HG03060 (cell line): ENCODE measurements at regions not wholly inside any gene's neighbourhood (a gene's known extent, or its start where the extent isn't known, plus 50 kb on each side); places are given as distances from the start of the nearest gene placed in this dataset.

Source experiments
- ATAC-seq: cut with Tn5 transposase; IDR thresholded peaks from one replicate; pipeline ENCODE4 v1.9.1; 2021; ENCODE audit warnings: low read depth, moderate number of reproducible peaks; ENCODE audit not compliant: unreplicated experiment

DNA sequence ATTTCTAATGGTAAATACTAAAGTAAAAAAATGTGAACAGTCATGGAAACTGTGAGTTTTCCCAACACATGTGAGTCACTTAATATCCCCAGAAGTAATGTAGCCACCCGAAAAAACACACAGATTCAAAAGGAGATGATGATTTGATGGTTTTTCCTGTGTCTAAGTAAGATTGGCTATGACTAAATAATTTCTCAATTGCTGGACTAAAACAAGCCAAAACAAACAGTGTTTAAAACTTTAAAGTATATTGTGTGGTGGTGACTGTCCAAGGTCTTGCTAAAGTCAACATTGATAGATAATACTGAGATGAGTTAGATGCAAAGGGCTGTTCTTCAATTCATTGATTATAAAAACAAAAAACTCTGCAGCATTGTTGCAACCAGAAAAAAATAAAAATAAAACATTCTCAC is 89.6 kb upstream of the SOX5 start:
- no peak for ATAC-seq

DNA sequence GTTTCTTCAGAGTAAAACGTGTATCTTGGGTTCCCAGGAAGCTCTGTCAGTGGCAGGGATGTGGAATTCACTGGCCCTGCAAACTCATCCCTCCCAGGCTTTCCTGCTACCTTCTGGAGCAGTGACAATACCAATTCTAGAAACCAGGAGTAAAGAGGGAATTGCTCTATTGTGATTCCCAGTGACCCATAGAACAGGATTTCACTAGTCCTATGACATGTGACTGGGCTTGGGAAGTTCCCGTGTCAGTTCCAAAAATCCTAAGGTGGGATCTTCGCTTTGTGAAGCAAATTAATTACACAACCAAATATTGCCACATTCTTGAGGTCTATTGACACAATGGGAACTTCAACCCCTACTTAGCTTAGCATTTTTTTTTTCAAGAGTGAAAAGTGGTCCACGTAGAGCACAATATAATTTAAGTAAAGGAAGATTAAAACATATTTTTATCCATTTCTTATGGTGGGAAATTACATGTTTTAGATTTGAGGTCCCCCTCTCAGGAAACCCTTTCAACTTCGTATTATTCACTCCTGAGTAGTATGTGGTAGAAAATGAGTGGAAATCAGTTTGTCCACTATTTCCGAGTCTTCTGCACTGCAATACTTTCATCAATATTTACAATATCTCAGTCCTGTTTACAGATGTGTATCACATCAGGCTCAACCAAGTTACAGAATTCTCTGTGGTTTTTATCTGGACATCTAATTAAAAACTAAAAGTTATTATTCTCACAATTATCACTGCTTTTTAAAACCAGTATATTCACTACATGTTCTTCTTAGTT is 88.9 kb upstream of the SOX5 start:
- ATAC-seq = no peak

DNA sequence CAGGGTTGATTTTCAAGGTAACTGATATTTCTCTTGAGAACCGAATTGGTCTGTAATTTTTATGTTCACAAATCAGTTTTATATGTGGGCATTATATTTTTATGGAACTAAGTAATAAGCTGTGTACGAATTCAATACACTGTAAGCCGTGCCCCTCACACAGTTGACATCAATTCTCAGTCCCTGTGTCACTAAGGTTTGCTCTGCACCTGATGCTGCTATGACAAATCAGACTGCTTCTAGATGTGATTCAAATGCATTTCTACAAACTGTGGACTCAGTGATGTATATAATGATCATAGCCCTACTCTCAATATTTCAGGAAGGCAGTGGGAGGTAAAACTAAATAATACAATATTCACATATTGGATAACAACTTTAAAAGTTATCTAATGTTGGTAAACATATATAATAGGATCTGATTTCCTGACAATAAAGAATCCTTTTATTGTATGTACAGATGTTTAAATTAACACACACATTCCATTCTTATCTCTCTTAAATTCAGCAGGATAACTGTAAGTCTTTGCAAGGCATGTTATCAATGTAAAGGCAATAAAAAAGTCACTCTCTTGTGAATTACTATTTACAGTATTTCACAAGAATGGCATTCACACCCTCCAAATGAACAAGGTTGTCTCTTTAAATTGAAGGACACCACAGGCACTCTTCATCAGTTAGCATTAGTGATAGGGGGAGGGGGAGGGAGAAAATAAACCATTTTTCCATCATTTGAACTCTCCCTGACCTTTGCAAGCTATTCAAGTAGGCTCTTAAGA is 87.2 kb upstream of the SOX5 start:
- ATAC-seq = no peak

- no peak for ATAC-seq
Observed at GRCh38 chr12:24034894-24035293, 85.4 kb upstream of the SOX5 start.

DNA sequence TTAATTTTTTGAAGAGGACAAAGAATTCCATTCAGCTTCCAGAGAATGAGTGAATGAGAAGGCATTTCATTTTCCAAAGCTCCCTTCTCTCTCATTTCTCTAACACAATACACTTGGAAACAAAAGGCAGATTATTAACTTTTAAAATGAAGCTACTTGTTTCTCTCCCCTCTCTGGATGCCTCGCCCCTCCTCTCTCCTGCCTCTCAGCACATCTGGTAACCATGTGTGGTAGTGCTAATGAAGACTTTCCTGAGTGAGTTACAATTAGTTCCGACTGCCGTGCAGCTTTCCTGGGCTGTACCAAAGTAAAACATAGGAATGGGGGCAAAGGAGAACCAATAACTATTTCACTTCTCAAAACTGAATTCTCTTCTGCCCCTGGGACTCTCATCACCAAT is 84.7 kb upstream of the SOX5 start:
- ATAC-seq = no peak

DNA sequence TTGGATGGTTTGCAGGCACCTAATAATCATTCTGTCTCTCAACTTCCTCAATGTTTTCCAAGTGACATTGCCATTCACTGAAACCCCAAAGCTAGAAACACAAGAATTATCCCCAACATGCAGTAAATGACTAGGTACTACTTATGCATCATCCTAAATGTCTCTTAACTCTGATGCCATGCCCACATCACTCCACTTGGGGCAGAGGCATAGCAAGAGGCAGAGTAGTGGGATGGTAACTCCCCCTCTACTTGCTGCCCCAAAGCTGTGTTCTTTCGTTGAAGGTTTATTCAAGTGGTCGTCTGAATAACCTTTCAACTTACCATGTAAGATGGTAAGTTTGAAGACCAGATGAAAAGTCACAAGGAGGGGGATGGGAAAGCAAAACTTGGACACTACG is 77.9 kb upstream of the SOX5 start:
- no peak for ATAC-seq

- ATAC-seq = no peak
Observed at GRCh38 chr12:24025153-24025798, 75.8 kb upstream of the SOX5 start.

- ATAC-seq = no peak
Observed at GRCh38 chr12:24023081-24023480, 73.6 kb upstream of the SOX5 start.

GRCh38 chr12:24021164-24021502 is 71.7 kb upstream of the SOX5 start:
- no peak for ATAC-seq

DNA sequence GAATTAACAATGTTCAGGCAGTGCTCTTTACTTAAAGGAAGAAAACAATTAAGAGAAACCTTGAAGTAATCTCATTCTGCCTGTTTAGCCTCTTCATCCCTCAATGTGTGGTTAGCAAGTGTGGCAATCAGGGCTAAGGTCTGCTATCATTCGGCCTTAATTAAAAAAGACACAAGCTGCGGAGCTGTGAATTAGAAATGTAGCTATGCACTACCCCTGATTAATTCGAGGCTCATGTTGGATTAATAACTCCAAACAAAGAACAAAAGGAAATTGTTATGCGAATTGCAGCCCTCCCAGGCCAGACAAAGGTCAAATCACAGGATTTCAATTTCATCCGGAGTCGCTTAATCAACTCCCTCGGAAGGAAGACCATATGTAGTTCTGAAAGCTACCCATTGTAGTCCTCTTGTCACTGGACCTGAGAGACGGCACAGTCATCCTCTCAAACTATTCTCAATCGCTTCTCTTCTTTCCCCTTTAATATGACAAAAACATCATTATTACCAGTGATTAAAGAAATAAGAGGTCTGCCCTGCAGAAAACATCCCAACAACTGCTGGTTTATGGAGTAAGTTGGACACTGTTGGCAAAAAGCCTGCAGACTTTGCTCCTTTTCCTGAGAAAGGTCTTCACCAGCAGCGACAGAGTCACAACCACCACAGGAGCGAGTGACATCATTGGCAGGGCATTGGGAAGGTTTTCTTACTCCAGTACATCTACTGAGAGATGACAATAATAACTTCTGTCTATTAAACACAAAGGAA is 71.1 kb upstream of the SOX5 start:
- no peak for ATAC-seq

DNA sequence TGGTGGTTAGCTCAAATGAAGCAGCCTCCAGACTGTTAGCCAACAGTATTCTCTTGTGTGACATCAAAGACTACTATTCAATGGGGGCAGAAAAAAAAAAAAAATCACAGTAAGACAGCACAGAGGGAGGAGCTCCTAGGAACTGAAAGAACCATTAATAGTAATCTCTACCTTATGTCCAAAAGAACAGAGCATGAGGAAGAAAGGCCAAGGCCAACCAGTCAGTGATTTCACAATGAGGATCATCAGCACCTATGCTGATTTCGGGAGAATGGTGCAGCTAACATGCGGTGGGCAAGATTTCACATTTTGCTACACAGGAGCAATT is 66.3 kb upstream of the SOX5 start:
- no peak for ATAC-seq

GRCh38 chr12:24014915-24015832 is 65.7 kb upstream of the SOX5 start:
- ATAC-seq = no peak

- no peak for ATAC-seq
Observed at GRCh38 chr12:24014240-24014639, 64.8 kb upstream of the SOX5 start.

- no peak for ATAC-seq
Observed at GRCh38 chr12:24012528-24012927, 63.1 kb upstream of the SOX5 start.

DNA sequence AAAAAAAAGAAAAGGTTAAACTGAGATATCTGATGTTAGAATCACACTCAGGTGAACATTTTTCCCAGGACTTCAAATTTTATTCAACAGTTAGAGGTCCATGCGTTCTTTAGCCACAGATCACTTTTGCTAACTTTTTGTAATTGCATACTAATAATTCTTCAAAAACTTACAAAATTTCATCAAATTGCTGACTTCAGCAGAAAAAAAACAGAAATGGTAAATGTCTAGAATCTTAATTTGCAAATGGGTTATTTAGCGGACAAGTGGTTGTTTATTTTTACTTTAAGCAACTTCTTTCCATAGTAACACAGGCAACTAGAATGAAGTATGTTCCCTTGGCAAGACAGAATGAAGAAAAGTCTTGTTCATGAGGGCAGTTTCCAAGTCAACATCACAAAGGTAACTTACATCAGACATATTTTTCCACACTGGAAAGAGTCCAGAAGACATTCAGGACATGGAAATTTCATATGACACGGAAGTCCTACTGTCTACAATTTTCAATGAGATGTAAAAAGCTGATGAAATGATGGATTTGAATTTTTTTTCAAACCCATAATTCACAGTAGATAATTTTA is 62.5 kb upstream of the SOX5 start:
- ATAC-seq = no peak

GRCh38 chr12:24008166-24008565 is 58.7 kb upstream of the SOX5 start:
- no peak for ATAC-seq
